ENCODE measurements at regions not wholly inside any gene's neighbourhood (a gene's known extent, or its start where the extent isn't known, plus 50 kb on each side); places are given as distances from the start of the nearest gene placed in this dataset.

GRCh38 chrY:7416406-7416805 is 504.9 kb upstream of the AMELY start:
- no peak overlapping the region for H3K56ac ChIP-seq (replicated peaks; ENCODE audit: insufficient read length, low read depth, low read length)
- no peak overlapping the region for H2BK20ac ChIP-seq (ENCODE audit: low read length)
- no peak overlapping the region for H3K4ac ChIP-seq (replicated peaks; ENCODE audit: insufficient read length, low read depth, low read length)
- no peaks in the 10 kb centered on the region for H3K4me1 ChIP-seq (replicated peaks in 1 of 4; ENCODE audit: control insufficient read depth in 3 of 4, insufficient read depth in 4 of 4, low read length in 3 of 4)
- H2BK120ac ChIP-seq (replicated peaks; ENCODE audit: low read depth, low read length): no peak overlapping the region
- FAIRE-seq: no peak
- no peak overlapping the region for H2AK5ac ChIP-seq (ENCODE audit: low read depth, low read length)
- no peak overlapping the region for H2AFZ ChIP-seq (ENCODE audit: low read length)
- no peak overlapping the region for H3K14ac ChIP-seq (ENCODE audit: insufficient read length)
- H3K79me2 ChIP-seq (ENCODE audit: control insufficient read depth in 1 of 2, insufficient read depth in 2 of 2, low read length in 2 of 2): no peaks in the 10 kb centered on the region
- no peak overlapping the region for H2BK12ac ChIP-seq (ENCODE audit: low read depth, low read length)
- ChIA-PET CTCF (ENCODE audit: partially characterized antibody) (no interaction called here), POLR2A (ENCODE audit: partially characterized antibody) (no interaction called here)
- H4K5ac ChIP-seq (ENCODE audit: insufficient read length, low read depth, low read length): no peak overlapping the region
- WGBS, 2 experiments (ENCODE audit: extremely low coverage in 1 of 2, insufficient coverage in 1 of 2, insufficient read length in 1 of 2, insufficient replicate concordance in 2 of 2, low coverage in 1 of 2, low lambda C conversion rate in 2 of 2, missing lambda C conversion rate in 1 of 2): 87% methylated on average over 3 of the region's 3 CpGs; no CpG with 5 or more reads in 1 of the 2 experiments
- H3K9me3 ChIP-seq (ENCODE audit: insufficient read depth in 2 of 2, low read depth in 1 of 2, low read length in 1 of 2): no peaks in the 10 kb centered on the region
- no peak overlapping the region for H3K4me2 ChIP-seq (ENCODE audit: insufficient read depth in 1 of 2, low read depth in 2 of 2, low read length in 2 of 2)
- no peak overlapping the region for H2BK5ac ChIP-seq (ENCODE audit: low read depth, low read length)
- H3K9ac ChIP-seq (replicated peaks in 1 of 4; ENCODE audit: extremely low read depth in 1 of 4, low read depth in 3 of 4, low read length in 3 of 4): no peak overlapping the region
- no peaks in the 10 kb centered on the region for H3K27me3 ChIP-seq (replicated peaks in 1 of 4; ENCODE audit: control insufficient read depth in 3 of 4, extremely low read depth in 1 of 4, insufficient read depth in 3 of 4, low read length in 3 of 4)
- H2BK15ac ChIP-seq (ENCODE audit: low read length): no peak overlapping the region
- H3K23ac ChIP-seq (ENCODE audit: insufficient read length): no peak overlapping the region
- H4K20me1 ChIP-seq (replicated peaks in 1 of 2; ENCODE audit: control insufficient read depth in 1 of 2, insufficient read depth in 2 of 2, low read length in 2 of 2): no peaks in the 10 kb centered on the region
- H3K36me3 ChIP-seq (ENCODE audit: control insufficient read depth in 2 of 4, insufficient read depth in 4 of 4, low read length in 3 of 4): no peaks in the 10 kb centered on the region
- no peak for TF ChIP-seq HDAC6 (IDR thresholded peaks at IDR 0.05; ENCODE audit: low read depth, low read length)
- no peak for TF ChIP-seq RBBP5 (IDR thresholded peaks at IDR 0.05; ENCODE audit: borderline replicate concordance, low read depth, low read length)
- TF ChIP-seq JUND (IDR thresholded peaks at IDR 0.05; ENCODE audit: low read length): no peak
- no peak for TF ChIP-seq SIX5 (IDR thresholded peaks at IDR 0.05; ENCODE audit: low read depth, low read length)
- no peak for TF ChIP-seq SUZ12 (IDR thresholded peaks at IDR 0.05; ENCODE audit: low read length)
- no peak for TF ChIP-seq GABPA (IDR thresholded peaks at IDR 0.05; ENCODE audit: borderline replicate concordance, insufficient read depth, low read length)
- TF ChIP-seq KDM5A (IDR thresholded peaks at IDR 0.05; ENCODE audit: low read length): no peak
- no peak for TF ChIP-seq NRF1 (IDR thresholded peaks at IDR 0.05; ENCODE audit: low read depth, low read length)
- TF ChIP-seq CEBPB (IDR thresholded peaks at IDR 0.05; ENCODE audit: low read depth, low read length): no peak
- no peak for TF ChIP-seq RNF2 (IDR thresholded peaks at IDR 0.05; ENCODE audit: borderline replicate concordance, low read depth, low read length, missing control alignments, poor library complexity, severe bottlenecking)
- TF ChIP-seq EP300 (IDR thresholded peaks at IDR 0.05; ENCODE audit: borderline replicate concordance in 1 of 2, low read depth in 2 of 2, low read length in 2 of 2): no peak
- TF ChIP-seq POU5F1 (IDR thresholded peaks at IDR 0.05; ENCODE audit: low read depth, low read length): no peak
- no peak for TF ChIP-seq BACH1 (IDR thresholded peaks at IDR 0.05; ENCODE audit: low read length)
- TF ChIP-seq CREB1 (IDR thresholded peaks at IDR 0.05): no peak
- no peak overlapping the region for H4K91ac ChIP-seq (replicated peaks; ENCODE audit: insufficient read length, low read length)
- no peak overlapping the region for H3K4me3 ChIP-seq (ENCODE audit: extremely low read depth in 1 of 4, insufficient read depth in 2 of 4, low read depth in 3 of 4, low read length in 4 of 4)
- no peaks in the 10 kb centered on the region for H3K23me2 ChIP-seq (ENCODE audit: low read depth, low read length)
- H4K8ac ChIP-seq (ENCODE audit: extremely low read depth, insufficient read depth, low read length): no peak overlapping the region
- H3K27ac ChIP-seq (ENCODE audit: low read depth, low read length): no peak overlapping the region
- no peak overlapping the region for H3K18ac ChIP-seq (ENCODE audit: extremely low read depth, low read length)
- no peaks in the 10 kb centered on the region for H3K79me1 ChIP-seq (ENCODE audit: low read depth, low read length)
- no peak for DNase-seq (ENCODE audit: low read depth in 1 of 2, low spot score in 2 of 2)

All from H1 (cell line).